ENCODE measurements at regions not wholly inside any gene's neighbourhood (a gene's known extent, or its start where the extent isn't known, plus 50 kb on each side); places are given as distances from the start of the nearest gene placed in this dataset.

- TF ChIP-seq POLR2A (IDR thresholded peaks at IDR 0.05; ENCODE audit: low read depth, low read length) (no peak), TAF1 (IDR thresholded peaks at IDR 0.05; ENCODE audit: low read depth, low read length) (no peak)
Observed at GRCh38 chr12:29858270-29858786, 74.6 kb upstream of the TMTC1 start.

All from GM12891 (cell line).